ENCODE measurements at regions not wholly inside any gene's neighbourhood (a gene's known extent, or its start where the extent isn't known, plus 50 kb on each side); places are given as distances from the start of the nearest gene placed in this dataset.
A peak's percentile ranks its signal among the peaks of the same experiment; 100 is the strongest.

DNA sequence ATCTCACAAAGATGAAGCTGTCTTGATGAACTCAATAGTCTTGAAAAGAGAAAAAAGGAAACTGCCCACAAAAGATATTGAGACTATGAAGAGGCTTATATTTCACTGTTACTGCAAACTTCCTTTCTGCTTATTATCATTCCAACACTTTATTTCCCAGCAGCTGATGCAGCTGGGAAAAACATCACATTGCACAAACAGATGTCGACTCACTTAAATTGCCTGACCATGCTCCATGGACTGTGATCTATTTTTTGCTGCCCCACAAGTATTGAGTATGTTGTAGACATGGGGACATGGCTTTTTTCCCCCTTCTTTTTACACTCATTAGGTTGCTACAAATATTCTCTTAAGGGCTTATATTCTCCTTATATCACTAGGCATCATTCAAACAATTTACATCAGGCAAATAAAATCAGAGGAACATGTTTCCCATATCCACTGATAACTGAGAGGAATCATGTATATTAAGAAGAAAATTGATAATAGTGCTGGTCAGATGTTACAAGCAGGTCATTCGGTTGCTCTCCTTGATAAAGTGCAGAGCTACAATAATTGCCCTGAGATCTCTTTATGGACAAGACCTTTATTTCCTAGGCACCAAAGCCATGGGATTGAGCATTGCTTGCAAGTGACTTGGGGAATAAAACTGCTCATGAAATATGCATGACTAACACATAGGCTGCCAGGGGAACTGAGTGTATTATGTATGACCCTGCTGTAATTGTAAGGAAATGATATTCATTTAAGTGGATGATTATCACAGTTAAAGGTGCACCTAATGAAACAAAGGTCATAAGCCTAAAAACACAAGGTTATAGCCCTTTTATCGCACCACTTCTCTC is 509.9 kb downstream of the ZNF608 start:
- H3K56ac ChIP-seq (ENCODE audit: low read length), result peak overlapping the region; percentile 45
- H3K18ac ChIP-seq (ENCODE audit: low read length), result peak overlapping the region; percentile 80
- no peak overlapping the region for H3K4ac ChIP-seq (ENCODE audit: low read depth, low read length)
- no peak overlapping the region for H2BK15ac ChIP-seq (replicated peaks; ENCODE audit: low read depth)
- H3K4me3 ChIP-seq (ENCODE audit: low read length), result no peak overlapping the region
- no peak overlapping the region for H4K8ac ChIP-seq (ENCODE audit: low read depth, low read length)
- no peak overlapping the region for H3K23ac ChIP-seq (ENCODE audit: low read length)
- peak overlapping the region; percentile 67 for H2BK120ac ChIP-seq (ENCODE audit: low read depth, low read length)
- no peak overlapping the region for H2AK5ac ChIP-seq (ENCODE audit: low read length)
- peak overlapping the region; percentile 66 for H2BK5ac ChIP-seq (ENCODE audit: low read length)
- no peak for DNase-seq
- no peak overlapping the region for H3K9ac ChIP-seq (ENCODE audit: low read length)
- H3K27ac ChIP-seq (ENCODE audit: low read depth, low read length), result no peak overlapping the region
- H4K5ac ChIP-seq (ENCODE audit: low read length), result no peak overlapping the region
- peaks cover 6% of the 10 kb centered on the region for H3K4me1 ChIP-seq (ENCODE audit: control insufficient read depth, low read depth, low read length)
- no peaks in the 10 kb centered on the region for H3K79me1 ChIP-seq (ENCODE audit: low read length)
- H3K79me2 ChIP-seq (ENCODE audit: control insufficient read depth, insufficient read depth, low read length), result no peaks in the 10 kb centered on the region
- no peaks in the 10 kb centered on the region for H3K27me3 ChIP-seq (ENCODE audit: insufficient read depth, low read length, poor library complexity)
- no CpG with 5 or more reads among the region's 3 CpGs for WGBS (ENCODE audit: extremely low coverage, insufficient coverage, low lambda C conversion rate)
- H3K36me3 ChIP-seq (ENCODE audit: control insufficient read depth, insufficient read depth, low read length), result no peaks in the 10 kb centered on the region
- H3K4me2 ChIP-seq (ENCODE audit: low read length), result no peak overlapping the region

DNA sequence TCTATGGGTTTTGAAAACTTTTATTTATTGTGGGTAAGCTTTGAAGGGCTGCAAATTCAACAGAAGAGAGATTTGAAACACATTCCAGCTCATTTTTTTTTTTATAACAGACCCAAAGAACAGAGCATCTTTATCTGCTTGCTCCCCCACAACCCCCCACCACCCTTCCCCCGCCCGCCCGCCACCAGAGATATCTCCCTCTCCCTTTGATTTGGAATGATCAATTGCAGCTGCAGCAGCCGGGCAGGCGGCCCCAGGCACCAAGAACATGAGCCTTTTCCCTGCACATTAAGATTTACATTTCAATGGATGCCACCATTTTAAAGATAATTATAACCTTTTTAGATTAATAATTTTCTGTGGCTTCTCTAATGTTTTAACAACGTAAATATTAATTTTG is 510.9 kb downstream of the ZNF608 start:
- Histone ChIP-seq H2BK5ac (ENCODE audit: low read length) (no peak overlapping the region), H2AK5ac (ENCODE audit: low read length) (no peak overlapping the region), H4K5ac (ENCODE audit: low read length) (no peak overlapping the region), H3K27me3 (ENCODE audit: insufficient read depth, low read length, poor library complexity) (no peaks in the 10 kb centered on the region), H2BK15ac (replicated peaks; ENCODE audit: low read depth) (no peak overlapping the region), H3K36me3 (ENCODE audit: control insufficient read depth, insufficient read depth, low read length) (no peaks in the 10 kb centered on the region), H3K4ac (ENCODE audit: low read depth, low read length) (peak overlapping the region; percentile 87), H3K4me1 (ENCODE audit: control insufficient read depth, low read depth, low read length) (peaks cover 6% of the 10 kb centered on the region), H3K18ac (ENCODE audit: low read length) (peak overlapping the region; percentile 80), H3K56ac (ENCODE audit: low read length) (no peak overlapping the region), H3K4me2 (ENCODE audit: low read length) (no peak overlapping the region), H4K8ac (ENCODE audit: low read depth, low read length) (no peak overlapping the region), H3K4me3 (ENCODE audit: low read length) (no peak overlapping the region), H2BK120ac (ENCODE audit: low read depth, low read length) (no peak overlapping the region), H3K23ac (ENCODE audit: low read length) (no peak overlapping the region), H3K79me2 (ENCODE audit: control insufficient read depth, insufficient read depth, low read length) (no peaks in the 10 kb centered on the region), H3K27ac (ENCODE audit: low read depth, low read length) (no peak overlapping the region), H3K79me1 (ENCODE audit: low read length) (no peaks in the 10 kb centered on the region), H3K9ac (ENCODE audit: low read length) (no peak overlapping the region)
- WGBS (ENCODE audit: extremely low coverage, insufficient coverage, low lambda C conversion rate), result no CpG with 5 or more reads among the region's 6 CpGs
- no peak for DNase-seq

DNA sequence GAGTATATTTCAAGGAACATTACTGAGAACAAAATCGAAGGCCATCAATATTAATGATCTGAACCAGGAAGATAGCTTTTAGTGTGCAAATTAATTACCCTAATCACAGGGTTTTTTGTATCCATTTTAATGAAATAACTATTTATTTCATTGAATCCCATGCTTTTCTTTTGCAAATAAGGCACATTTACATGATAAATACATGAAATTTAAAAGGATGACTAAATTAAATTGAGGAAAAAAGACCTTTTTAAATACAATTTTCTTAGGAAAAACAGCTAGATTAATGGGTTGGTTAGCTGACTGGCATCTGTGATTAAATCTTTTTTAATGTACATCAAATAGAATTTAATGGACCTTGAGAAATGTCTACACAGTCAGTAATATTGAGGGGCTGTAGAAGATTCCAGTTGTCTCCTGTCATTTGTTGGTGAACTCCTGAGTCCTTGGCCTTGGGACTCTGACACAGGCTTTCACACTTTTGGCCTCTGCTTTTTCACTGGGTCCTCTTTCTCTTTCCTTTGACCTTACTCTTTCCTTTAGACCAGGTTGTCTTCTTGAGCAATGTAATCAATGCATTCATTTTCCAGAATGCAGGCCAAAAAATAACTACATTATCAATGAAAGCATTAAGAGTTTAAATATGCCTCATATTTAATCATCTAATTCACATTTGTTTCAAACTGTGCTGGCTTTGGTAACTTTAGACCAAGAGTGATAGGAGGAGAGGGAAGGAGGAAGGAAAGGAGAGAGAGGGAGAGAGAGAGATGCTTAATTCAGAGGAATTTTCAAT is 511.5 kb downstream of the ZNF608 start:
- Histone ChIP-seq H2AK5ac (ENCODE audit: low read length) (no peak overlapping the region), H2BK15ac (replicated peaks; ENCODE audit: low read depth) (no peak overlapping the region), H3K4me3 (ENCODE audit: low read length) (no peak overlapping the region), H3K79me1 (ENCODE audit: low read length) (no peaks in the 10 kb centered on the region), H3K4ac (ENCODE audit: low read depth, low read length) (no peak overlapping the region), H3K9ac (ENCODE audit: low read length) (no peak overlapping the region), H3K27me3 (ENCODE audit: insufficient read depth, low read length, poor library complexity) (no peaks in the 10 kb centered on the region), H3K36me3 (ENCODE audit: control insufficient read depth, insufficient read depth, low read length) (no peaks in the 10 kb centered on the region), H3K79me2 (ENCODE audit: control insufficient read depth, insufficient read depth, low read length) (no peaks in the 10 kb centered on the region), H3K27ac (ENCODE audit: low read depth, low read length) (no peak overlapping the region), H4K8ac (ENCODE audit: low read depth, low read length) (no peak overlapping the region), H3K4me1 (ENCODE audit: control insufficient read depth, low read depth, low read length) (peaks cover 6% of the 10 kb centered on the region), H2BK120ac (ENCODE audit: low read depth, low read length) (no peak overlapping the region), H3K18ac (ENCODE audit: low read length) (no peak overlapping the region), H3K4me2 (ENCODE audit: low read length) (no peak overlapping the region), H4K5ac (ENCODE audit: low read length) (no peak overlapping the region), H3K56ac (ENCODE audit: low read length) (peak overlapping the region; percentile 56), H2BK5ac (ENCODE audit: low read length) (peak overlapping the region; percentile 76), H3K23ac (ENCODE audit: low read length) (no peak overlapping the region)
- DNase-seq, result peak; percentile 23
- no CpG with 5 or more reads among the region's 1 CpG for WGBS (ENCODE audit: extremely low coverage, insufficient coverage, low lambda C conversion rate)

DNA sequence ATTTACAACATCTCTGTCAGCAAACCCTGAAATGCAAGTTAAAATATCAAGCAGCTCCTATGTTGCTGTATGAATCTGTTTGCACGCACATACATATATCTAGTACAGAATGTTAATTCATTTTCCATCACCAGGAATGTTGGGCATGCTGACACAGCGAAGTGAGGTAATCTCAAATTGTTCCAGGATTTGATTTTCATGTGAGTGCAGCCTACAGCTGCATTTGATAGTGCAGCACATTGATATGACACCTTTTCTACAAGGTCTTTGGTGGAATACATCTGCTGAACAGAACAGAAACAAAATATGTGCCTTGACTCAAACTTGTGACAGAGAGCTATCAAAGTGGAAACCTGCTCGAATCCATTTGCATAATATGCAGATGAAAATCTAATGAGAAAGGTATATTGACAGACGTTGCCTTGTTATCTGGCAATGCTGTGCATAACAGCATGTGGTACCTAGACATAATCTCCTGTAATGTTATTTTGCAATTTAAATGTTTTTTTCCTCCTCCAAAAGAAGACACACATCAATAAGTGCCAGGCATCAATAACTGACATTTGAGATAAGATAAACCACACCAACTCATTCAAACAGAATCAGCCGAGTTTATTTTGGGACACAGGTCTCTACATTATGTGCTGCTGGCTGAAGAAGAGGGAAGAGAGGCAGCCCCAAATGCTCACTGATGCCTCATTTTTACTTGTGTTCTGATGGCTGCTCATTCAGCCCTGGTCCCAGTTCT is 512.2 kb downstream of the ZNF608 start:
- Histone ChIP-seq H3K4me1 (ENCODE audit: control insufficient read depth, low read depth, low read length) (peaks cover 6% of the 10 kb centered on the region), H3K4me3 (ENCODE audit: low read length) (no peak overlapping the region)

DNA sequence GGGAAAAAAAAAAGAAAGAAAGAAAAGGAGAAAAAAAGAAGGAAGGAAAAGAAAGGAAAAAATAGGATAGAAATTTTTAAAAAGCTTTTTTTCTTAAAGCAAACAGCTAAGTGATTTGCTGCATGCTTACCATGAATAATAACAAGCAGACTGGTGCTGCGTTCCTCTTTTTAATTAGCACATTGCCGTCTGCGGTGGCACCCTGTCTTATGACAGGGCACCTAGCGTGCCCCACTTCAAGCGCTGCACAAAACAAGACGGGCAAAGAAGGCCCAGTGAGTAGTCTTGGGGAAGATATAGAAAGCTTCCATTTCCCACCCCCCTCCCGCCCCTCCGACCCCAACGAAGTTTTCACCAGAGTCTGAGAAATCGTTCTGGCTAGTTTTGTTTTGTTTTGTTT is 513.9 kb downstream of the ZNF608 start:
- Histone ChIP-seq H3K27ac (ENCODE audit: low read depth, low read length) (no peak overlapping the region), H4K5ac (ENCODE audit: low read length) (no peak overlapping the region), H3K27me3 (ENCODE audit: insufficient read depth, low read length, poor library complexity) (no peaks in the 10 kb centered on the region), H3K9ac (ENCODE audit: low read length) (no peak overlapping the region), H3K4ac (ENCODE audit: low read depth, low read length) (peak overlapping the region; percentile 89), H3K4me2 (ENCODE audit: low read length) (no peak overlapping the region), H3K79me1 (ENCODE audit: low read length) (no peaks in the 10 kb centered on the region), H3K36me3 (ENCODE audit: control insufficient read depth, insufficient read depth, low read length) (no peaks in the 10 kb centered on the region), H2BK15ac (replicated peaks; ENCODE audit: low read depth) (no peak overlapping the region), H3K4me1 (ENCODE audit: control insufficient read depth, low read depth, low read length) (peaks cover 5% of the 10 kb centered on the region), H3K23ac (ENCODE audit: low read length) (no peak overlapping the region), H2BK5ac (ENCODE audit: low read length) (peak overlapping the region; percentile 80), H3K56ac (ENCODE audit: low read length) (peak overlapping the region; percentile 65), H3K18ac (ENCODE audit: low read length) (peak overlapping the region; percentile 68), H3K79me2 (ENCODE audit: control insufficient read depth, insufficient read depth, low read length) (no peaks in the 10 kb centered on the region), H3K4me3 (ENCODE audit: low read length) (no peak overlapping the region), H2AK5ac (ENCODE audit: low read length) (no peak overlapping the region), H2BK120ac (ENCODE audit: low read depth, low read length) (peak overlapping the region; percentile 61), H4K8ac (ENCODE audit: low read depth, low read length) (no peak overlapping the region)
- WGBS (ENCODE audit: extremely low coverage, insufficient coverage, low lambda C conversion rate), result no CpG with 5 or more reads among the region's 10 CpGs
- DNase-seq, result no peak

More for the DNA sequence above, 512.2 kb downstream of the ZNF608 start:
- no peaks in the 10 kb centered on the region for H3K36me3 ChIP-seq (ENCODE audit: control insufficient read depth, insufficient read depth, low read length)
- no peaks in the 10 kb centered on the region for H3K79me2 ChIP-seq (ENCODE audit: control insufficient read depth, insufficient read depth, low read length)
- H4K8ac ChIP-seq (ENCODE audit: low read depth, low read length), result no peak overlapping the region
- peak overlapping the region; percentile 78 for H2BK15ac ChIP-seq (replicated peaks; ENCODE audit: low read depth)
- no peak overlapping the region for H4K5ac ChIP-seq (ENCODE audit: low read length)
- no peaks in the 10 kb centered on the region for H3K79me1 ChIP-seq (ENCODE audit: low read length)
- peak overlapping the region; percentile 56 for H3K56ac ChIP-seq (ENCODE audit: low read length)
- H3K18ac ChIP-seq (ENCODE audit: low read length), result peak overlapping the region; percentile 68
- no peak overlapping the region for H3K9ac ChIP-seq (ENCODE audit: low read length)
- peak; percentile 50 for DNase-seq
- no peak overlapping the region for H2AK5ac ChIP-seq (ENCODE audit: low read length)
- WGBS (ENCODE audit: extremely low coverage, insufficient coverage, low lambda C conversion rate), result no CpG with 5 or more reads among the region's 5 CpGs
- H3K27ac ChIP-seq (ENCODE audit: low read depth, low read length), result peak overlapping the region; percentile 48
- no peak overlapping the region for H3K4ac ChIP-seq (ENCODE audit: low read depth, low read length)
- H2BK5ac ChIP-seq (ENCODE audit: low read length), result peak overlapping the region; percentile 76
- no peaks in the 10 kb centered on the region for H3K27me3 ChIP-seq (ENCODE audit: insufficient read depth, low read length, poor library complexity)
- no peak overlapping the region for H3K4me2 ChIP-seq (ENCODE audit: low read length)
- H3K23ac ChIP-seq (ENCODE audit: low read length), result no peak overlapping the region
- H2BK120ac ChIP-seq (ENCODE audit: low read depth, low read length), result peak overlapping the region; percentile 28

Measured in mesendoderm (in vitro differentiated cells).